Fibroblast of mammary gland (primary cell): ENCODE measurements at regions not wholly inside any gene's neighbourhood (a gene's known extent, or its start where the extent isn't known, plus 50 kb on each side); places are given as distances from the start of the nearest gene placed in this dataset.
"Not testable (repeated sequence)": the region's sequence is repeated elsewhere in the genome, so short reads cannot be mapped to it uniquely, and the experiment has no call there.

Source experiments
- DNase-seq: peaks from one replicate; pipeline ENCODE4 v3.0.0-alpha.2; 2010; ENCODE audit warnings: low read depth
- H3K4me3 ChIP-seq: 2 replicates; pipeline ENCODE4 v1.5.1; 2011; ENCODE audit warnings: low read depth, mild to moderate bottlenecking, low read length, moderate library complexity; ENCODE audit not compliant: control insufficient read depth
- TF ChIP-seq, protein P1 (sequence below): conservative IDR thresholded peaks from 2 replicates; pipeline ENCODE4 v1.5.1; 2011; ENCODE audit warnings: low read depth, low read length, inconsistent platforms; ENCODE audit not compliant: control insufficient read depth, insufficient read depth

DNA sequence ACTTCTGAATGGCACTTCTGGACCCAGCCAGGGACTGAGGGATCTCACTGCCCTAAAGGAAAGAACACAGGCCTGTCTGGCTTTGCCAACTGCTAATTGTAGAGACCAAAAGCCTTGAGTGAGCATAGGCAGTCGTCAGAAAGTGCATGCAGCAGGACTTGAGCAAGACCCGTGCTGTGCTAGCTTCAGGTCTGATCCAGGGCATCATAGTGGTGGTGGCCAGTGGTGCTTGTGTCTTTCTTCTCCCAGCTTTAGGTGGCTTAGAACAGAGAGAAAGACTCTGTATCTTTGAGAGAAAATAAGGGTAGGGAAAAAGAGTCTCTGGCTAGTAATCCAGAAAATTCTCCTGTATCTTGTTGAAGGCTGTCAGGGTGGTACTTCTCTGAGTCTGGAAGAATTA lies 1385.6 kb upstream of the DEFB115 start:
- not testable (repeated sequence) for DNase-seq, H3K4me3 ChIP-seq

DNA sequence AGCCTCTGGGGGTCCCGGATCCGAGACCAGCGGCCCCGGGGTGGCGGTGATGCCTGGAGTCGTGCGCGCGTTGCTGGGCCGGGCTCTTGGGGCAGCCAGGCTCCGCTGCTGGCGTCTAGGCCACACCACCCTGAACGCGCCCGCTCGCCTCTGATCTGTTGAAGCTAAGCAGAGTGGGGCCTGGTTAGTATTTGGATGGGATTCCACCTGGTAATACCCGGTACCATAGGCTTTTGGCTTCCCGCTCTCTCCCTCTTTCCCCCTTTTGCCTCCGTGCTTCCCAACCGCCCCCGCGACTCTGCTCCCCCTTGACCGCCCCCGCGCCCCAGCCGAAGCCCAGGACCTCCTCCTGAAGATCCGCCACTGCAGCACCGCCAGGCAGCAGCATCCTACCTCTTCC lies 1383.5 kb upstream of the DEFB115 start:
- peak overlapping the region; percentile 30 for H3K4me3 ChIP-seq
- TF ChIP-seq, protein P1, sequence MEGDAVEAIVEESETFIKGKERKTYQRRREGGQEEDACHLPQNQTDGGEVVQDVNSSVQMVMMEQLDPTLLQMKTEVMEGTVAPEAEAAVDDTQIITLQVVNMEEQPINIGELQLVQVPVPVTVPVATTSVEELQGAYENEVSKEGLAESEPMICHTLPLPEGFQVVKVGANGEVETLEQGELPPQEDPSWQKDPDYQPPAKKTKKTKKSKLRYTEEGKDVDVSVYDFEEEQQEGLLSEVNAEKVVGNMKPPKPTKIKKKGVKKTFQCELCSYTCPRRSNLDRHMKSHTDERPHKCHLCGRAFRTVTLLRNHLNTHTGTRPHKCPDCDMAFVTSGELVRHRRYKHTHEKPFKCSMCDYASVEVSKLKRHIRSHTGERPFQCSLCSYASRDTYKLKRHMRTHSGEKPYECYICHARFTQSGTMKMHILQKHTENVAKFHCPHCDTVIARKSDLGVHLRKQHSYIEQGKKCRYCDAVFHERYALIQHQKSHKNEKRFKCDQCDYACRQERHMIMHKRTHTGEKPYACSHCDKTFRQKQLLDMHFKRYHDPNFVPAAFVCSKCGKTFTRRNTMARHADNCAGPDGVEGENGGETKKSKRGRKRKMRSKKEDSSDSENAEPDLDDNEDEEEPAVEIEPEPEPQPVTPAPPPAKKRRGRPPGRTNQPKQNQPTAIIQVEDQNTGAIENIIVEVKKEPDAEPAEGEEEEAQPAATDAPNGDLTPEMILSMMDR: no peak
- peak; percentile 51 for DNase-seq

DNA sequence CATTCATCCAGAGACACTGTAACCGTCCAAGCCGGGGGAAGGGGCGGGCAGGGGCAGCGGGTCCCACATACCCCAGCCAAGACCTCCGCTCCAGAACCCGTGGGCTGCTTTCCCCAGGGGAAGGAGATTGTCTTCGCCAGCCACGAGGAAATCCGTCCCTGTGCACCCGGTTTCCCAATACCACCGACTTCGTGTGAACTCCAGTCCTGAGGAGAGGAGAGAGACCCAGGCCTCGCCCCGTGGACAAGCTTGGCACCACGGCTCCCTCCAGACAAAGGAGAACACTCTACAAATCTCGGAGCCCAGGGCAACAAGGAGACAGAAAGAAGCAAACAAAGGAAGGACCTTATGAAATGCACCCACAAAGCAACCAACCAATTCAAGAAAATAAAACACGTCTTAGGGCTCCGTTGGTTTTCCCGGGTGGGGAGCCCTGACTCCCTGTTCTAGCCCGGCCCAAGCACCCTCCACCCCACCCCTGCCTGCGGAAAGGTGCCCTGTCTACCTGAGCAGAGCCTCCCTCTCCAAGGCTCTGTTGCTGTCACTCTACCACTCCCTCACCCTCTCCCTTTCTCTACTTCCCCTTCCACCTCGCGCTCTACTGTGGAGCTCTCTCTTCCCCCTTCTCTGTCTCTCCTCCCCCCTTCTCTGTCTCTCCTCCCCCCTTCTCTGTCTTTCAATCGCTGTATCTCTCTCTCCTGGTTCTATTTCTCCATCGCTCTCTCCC lies 1382.8 kb upstream of the DEFB115 start:
- H3K4me3 ChIP-seq: no peak overlapping the region
- TF ChIP-seq, protein P1: no peak
- DNase-seq: no peak

DNA sequence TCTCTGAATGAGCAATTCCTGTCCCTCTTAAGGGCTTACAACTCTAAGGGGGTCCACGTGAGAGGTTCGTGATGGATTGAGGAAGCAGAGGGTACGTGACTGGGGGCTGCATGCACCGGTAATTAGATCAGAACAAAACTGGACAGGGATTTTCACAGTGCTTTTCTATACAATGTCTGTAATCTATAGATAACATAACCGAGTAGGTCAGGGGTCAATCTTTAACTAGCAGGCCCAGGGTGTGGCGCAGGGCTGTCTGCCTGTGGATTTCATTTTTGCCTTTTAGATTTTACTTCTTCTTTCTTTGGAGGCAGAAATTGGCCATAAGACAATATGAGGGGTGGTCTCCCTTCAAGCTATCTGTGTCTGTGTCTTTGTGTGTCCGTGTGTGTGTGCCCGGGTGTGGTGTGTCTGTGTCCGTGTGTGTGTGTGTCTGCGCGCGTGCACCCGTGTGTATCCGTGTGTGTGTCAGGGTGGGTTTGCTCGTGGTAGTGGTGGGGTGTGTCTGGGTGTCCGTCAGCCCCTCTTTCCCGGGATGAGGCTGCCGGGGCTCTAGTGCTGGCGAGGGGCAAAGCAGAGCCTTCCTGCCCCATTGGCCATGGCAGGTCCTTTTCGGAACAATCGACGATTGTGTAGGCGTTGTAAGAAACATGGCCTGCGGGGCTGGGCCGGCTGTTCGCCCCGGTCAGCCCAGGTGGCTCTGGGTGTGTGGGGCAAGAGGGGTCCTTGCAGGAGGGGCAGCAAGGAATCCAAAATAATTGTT lies 1382.0 kb upstream of the DEFB115 start:
- H3K4me3 ChIP-seq, DNase-seq: not testable (repeated sequence)

DNA sequence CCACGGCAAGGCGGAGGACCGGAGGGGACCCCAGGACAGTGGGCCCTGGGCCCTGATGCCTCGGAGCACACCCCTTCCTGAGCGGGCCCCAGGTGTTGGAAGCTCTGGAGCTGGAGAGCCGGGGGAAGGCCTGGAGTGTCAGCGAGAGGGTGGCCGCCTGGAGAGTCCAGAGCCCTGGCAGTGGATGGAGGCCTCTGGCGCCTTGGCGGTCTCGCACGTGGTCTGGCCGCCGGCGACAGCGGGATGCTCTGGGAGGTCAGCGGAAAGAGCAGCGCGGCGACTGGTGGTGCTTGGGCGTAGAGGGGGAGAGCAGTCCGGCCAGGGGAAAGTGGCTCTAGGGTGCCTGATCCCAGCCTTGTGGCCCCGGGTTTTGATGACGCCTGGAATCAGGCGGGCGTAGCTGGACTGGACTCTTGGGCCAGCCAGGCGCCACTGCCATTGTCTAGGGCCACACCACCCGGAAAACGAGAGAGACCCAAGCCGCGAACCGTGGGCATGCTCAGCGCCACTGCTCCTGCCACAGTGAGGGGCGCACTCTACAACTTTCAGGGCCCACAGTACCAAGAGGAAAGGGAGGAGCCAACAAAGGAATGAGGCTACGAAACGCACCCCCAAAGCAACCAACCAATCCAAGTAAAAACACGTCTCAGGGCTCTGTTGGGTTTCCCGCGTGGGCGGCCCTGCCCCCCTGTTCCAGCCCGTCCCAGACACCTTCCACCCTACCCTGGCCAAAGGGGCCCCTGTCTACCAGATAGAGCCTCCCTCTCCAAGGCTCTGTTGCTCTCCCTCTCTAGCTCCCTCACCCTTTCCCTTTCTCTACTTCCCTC lies 1381.2 kb upstream of the DEFB115 start:
- H3K4me3 ChIP-seq, DNase-seq: not testable (repeated sequence)

DNA sequence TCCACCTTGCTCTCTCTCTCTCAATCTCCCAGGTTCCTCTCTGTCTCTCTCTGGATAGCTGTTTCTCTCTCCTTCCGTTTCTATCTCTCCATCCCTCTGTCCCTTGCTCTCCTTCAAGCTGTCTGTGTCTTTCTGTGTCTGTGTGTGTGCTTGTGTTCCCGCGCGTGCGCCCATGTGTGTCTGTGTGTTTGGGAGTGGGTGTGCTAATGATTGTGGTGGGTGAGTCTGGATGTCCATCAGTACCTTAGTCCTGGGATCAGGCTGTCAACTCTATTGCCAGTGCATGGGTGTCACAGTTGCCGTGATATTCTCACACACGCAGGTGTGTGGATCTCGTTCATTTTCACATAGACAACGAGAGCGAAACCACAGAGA lies 1380.6 kb upstream of the DEFB115 start:
- TF ChIP-seq, protein P1: no peak
- no peak for DNase-seq
- no peak overlapping the region for H3K4me3 ChIP-seq

DNA sequence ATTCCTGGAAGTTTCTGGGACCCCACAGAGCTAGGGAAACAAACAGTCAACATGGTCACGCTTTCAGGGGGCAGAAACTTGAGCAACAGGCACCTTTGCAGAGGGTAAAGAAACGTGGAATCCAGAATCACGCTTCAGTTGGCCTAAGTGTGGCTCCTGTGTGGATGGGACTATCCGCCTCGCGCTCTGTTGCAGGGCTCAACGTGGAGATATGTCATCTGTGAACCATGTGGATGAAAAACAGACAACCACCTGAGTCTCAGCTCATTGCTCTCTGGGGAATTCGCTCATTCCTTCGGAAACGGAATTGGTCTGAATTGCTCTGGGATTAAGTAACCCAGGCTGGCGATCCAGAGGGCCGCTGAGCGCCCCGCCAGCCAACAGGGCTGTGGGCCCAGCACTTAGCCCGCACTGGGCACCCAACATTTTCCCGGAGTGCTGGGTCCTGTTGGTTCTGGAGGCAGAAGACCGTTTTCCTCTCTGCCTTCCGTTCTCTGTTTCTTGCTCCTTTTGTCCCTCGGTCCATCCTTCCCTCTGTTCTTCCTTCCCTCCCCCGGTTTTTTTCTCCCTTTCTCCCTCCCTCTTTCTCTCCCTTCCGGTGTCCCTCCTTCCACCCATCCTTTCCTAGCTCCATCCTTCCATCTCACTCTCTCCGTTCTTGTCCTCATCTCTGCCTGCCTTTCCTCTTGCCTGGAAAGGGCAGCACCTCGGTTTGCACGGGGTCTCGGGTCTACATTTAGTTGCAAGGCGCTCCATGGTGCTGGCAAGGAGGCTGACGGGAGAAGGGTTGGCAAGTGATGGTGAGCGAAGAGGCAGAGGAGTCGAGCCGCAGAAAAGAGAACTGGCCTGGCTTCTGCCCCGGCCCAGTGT lies 1379.8 kb upstream of the DEFB115 start:
- DNase-seq, H3K4me3 ChIP-seq: not testable (repeated sequence)

DNA sequence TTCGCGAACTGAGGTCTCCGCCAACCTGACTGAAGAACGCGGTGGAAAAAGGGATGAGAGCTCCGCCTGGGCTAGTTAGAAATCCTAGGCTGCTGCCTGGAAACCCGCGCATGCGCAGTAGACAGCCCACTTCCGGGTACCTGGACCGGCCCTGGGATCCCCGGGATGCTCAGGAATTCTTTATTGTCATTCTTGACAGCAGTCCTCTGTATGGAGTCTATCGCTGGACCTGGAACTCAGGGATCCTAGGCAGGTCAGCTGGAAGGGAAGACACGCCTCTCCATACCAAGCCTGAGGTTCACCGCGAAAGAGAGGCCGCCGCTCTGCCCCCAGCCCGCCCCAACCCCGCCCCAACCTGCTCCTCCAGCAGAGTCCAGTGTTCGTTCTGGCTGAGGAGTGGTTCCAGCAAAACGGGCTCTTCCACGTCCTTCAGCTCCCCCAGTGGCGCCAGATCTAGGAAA lies 1379.2 kb upstream of the DEFB115 start:
- no peak overlapping the region for H3K4me3 ChIP-seq
- DNase-seq: no peak
- TF ChIP-seq, protein P1: no peak
